Stimulated activated memory B cell treated with anti-CD40 and anti-IgM and Interleukin-4, amounts not matched to agents 10 μg/mL and 1 μg/mL and 100 μg/mL, for 72 hours (primary cell): ENCODE measurements at regions not wholly inside any gene's neighbourhood (a gene's known extent, or its start where the extent isn't known, plus 50 kb on each side); places are given as distances from the start of the nearest gene placed in this dataset.
"Not testable (repeated sequence)": the region's sequence is repeated elsewhere in the genome, so short reads cannot be mapped to it uniquely, and the experiment has no call there.

Experiments used
- ATAC-seq: fragments of 150-1000 bp; cut with Tn5 transposase; 2 replicates; pipeline ENCODE4 v1.10.0; 2021
- H3K27ac Mint-ChIP-seq: one replicate; pipeline ENCODE4 v1.8.0; 2022; ENCODE audit warnings: mild to moderate bottlenecking, mixed read lengths
- H3K27me3 Mint-ChIP-seq: one replicate; pipeline ENCODE4 v1.8.0; 2022; ENCODE audit warnings: mixed read lengths
- H3K36me3 Mint-ChIP-seq: one replicate; pipeline ENCODE4 v1.8.0; 2022; ENCODE audit warnings: mixed read lengths
- H3K4me1 Mint-ChIP-seq: one replicate; pipeline ENCODE4 v1.8.0; 2022; ENCODE audit warnings: mixed read lengths
- H3K4me3 Mint-ChIP-seq: one replicate; pipeline ENCODE4 v1.8.0; 2022; ENCODE audit warnings: mild to moderate bottlenecking, moderate library complexity, mixed read lengths
- H3K9me3 Mint-ChIP-seq: one replicate; pipeline ENCODE4 v1.8.0; 2022; ENCODE audit warnings: mixed read lengths

- no peak overlapping the region for H3K4me3 Mint-ChIP-seq
- H3K27ac Mint-ChIP-seq = no peak overlapping the region
- H3K27me3 Mint-ChIP-seq = no peaks in the 10 kb centered on the region
- H3K9me3 Mint-ChIP-seq = peaks cover 12% of the 10 kb centered on the region
- no peaks in the 10 kb centered on the region for H3K36me3 Mint-ChIP-seq
- no peaks in the 10 kb centered on the region for H3K4me1 Mint-ChIP-seq
- no peak for ATAC-seq
These were observed 94.4 kb upstream of the SEMA3C start for GRCh38 chr7:81013083-81013817.

GRCh38 chr7:81008901-81009300 lies 90.0 kb upstream of the SEMA3C start:
- Mint-ChIP-seq H3K27ac (no peak overlapping the region), H3K4me3 (no peak overlapping the region), H3K36me3 (no peaks in the 10 kb centered on the region), H3K9me3 (peaks cover 9% of the 10 kb centered on the region), H3K27me3 (no peaks in the 10 kb centered on the region), H3K4me1 (no peaks in the 10 kb centered on the region)
- no peak for ATAC-seq

- H3K4me1 Mint-ChIP-seq = no peaks in the 10 kb centered on the region
- H3K36me3 Mint-ChIP-seq = no peaks in the 10 kb centered on the region
- no peak overlapping the region for H3K27ac Mint-ChIP-seq
- ATAC-seq = no peak
- H3K27me3 Mint-ChIP-seq = no peaks in the 10 kb centered on the region
- H3K4me3 Mint-ChIP-seq = no peak overlapping the region
- peaks cover 5% of the 10 kb centered on the region for H3K9me3 Mint-ChIP-seq
These were observed 88.2 kb upstream of the SEMA3C start for GRCh38 chr7:81007051-81007450.

GRCh38 chr7:81005254-81005653 lies 86.4 kb upstream of the SEMA3C start:
- Mint-ChIP-seq H3K27ac (no peak overlapping the region), H3K27me3 (no peaks in the 10 kb centered on the region), H3K9me3 (peaks cover 5% of the 10 kb centered on the region), H3K36me3 (no peaks in the 10 kb centered on the region), H3K4me1 (no peaks in the 10 kb centered on the region), H3K4me3 (no peak overlapping the region)
- ATAC-seq = no peak

- Mint-ChIP-seq H3K4me3 (no peak overlapping the region), H3K9me3 (peaks cover 4% of the 10 kb centered on the region), H3K4me1 (no peaks in the 10 kb centered on the region), H3K36me3 (no peaks in the 10 kb centered on the region), H3K27me3 (no peaks in the 10 kb centered on the region), H3K27ac (no peak overlapping the region)
- no peak for ATAC-seq
These were observed 85.2 kb upstream of the SEMA3C start for GRCh38 chr7:81004098-81004497.

GRCh38 chr7:81003326-81003725 lies 84.5 kb upstream of the SEMA3C start:
- H3K27me3 Mint-ChIP-seq = no peaks in the 10 kb centered on the region
- no peaks in the 10 kb centered on the region for H3K36me3 Mint-ChIP-seq
- H3K4me1 Mint-ChIP-seq = no peaks in the 10 kb centered on the region
- no peak for ATAC-seq
- no peak overlapping the region for H3K4me3 Mint-ChIP-seq
- no peaks in the 10 kb centered on the region for H3K9me3 Mint-ChIP-seq
- no peak overlapping the region for H3K27ac Mint-ChIP-seq

- Mint-ChIP-seq H3K27ac (no peak overlapping the region), H3K27me3 (no peaks in the 10 kb centered on the region), H3K36me3 (no peaks in the 10 kb centered on the region), H3K9me3 (no peaks in the 10 kb centered on the region), H3K4me3 (no peak overlapping the region), H3K4me1 (no peaks in the 10 kb centered on the region)
- ATAC-seq = no peak
These were observed 83.6 kb upstream of the SEMA3C start for GRCh38 chr7:81002421-81002820.

- H3K27ac Mint-ChIP-seq = no peak overlapping the region
- no peaks in the 10 kb centered on the region for H3K27me3 Mint-ChIP-seq
- ATAC-seq = no peak
- peaks cover 6% of the 10 kb centered on the region for H3K9me3 Mint-ChIP-seq
- no peaks in the 10 kb centered on the region for H3K4me1 Mint-ChIP-seq
- H3K4me3 Mint-ChIP-seq = no peak overlapping the region
- H3K36me3 Mint-ChIP-seq = no peaks in the 10 kb centered on the region
These were observed 80.9 kb upstream of the SEMA3C start for GRCh38 chr7:80999771-81000170.

- no peaks in the 10 kb centered on the region for H3K27me3 Mint-ChIP-seq
- peaks cover 6% of the 10 kb centered on the region for H3K9me3 Mint-ChIP-seq
- no peak for ATAC-seq
- H3K4me1 Mint-ChIP-seq = no peaks in the 10 kb centered on the region
- H3K27ac Mint-ChIP-seq = no peak overlapping the region
- H3K36me3 Mint-ChIP-seq = no peaks in the 10 kb centered on the region
- no peak overlapping the region for H3K4me3 Mint-ChIP-seq
These were observed 80.2 kb upstream of the SEMA3C start for GRCh38 chr7:80999100-80999499.

- H3K27me3 Mint-ChIP-seq = no peaks in the 10 kb centered on the region
- no peaks in the 10 kb centered on the region for H3K36me3 Mint-ChIP-seq
- H3K4me3 Mint-ChIP-seq = no peak overlapping the region
- H3K4me1 Mint-ChIP-seq = no peaks in the 10 kb centered on the region
- ATAC-seq = no peak
- no peak overlapping the region for H3K27ac Mint-ChIP-seq
- peaks cover 6% of the 10 kb centered on the region for H3K9me3 Mint-ChIP-seq
These were observed 79.0 kb upstream of the SEMA3C start for GRCh38 chr7:80997841-80998240.

- not testable (repeated sequence) for H3K4me3 Mint-ChIP-seq, H3K36me3 Mint-ChIP-seq, H3K27ac Mint-ChIP-seq, H3K9me3 Mint-ChIP-seq, H3K27me3 Mint-ChIP-seq, H3K4me1 Mint-ChIP-seq, ATAC-seq
These were observed 77.4 kb upstream of the SEMA3C start for GRCh38 chr7:80996236-80996635.

GRCh38 chr7:80991654-80992053 lies 72.8 kb upstream of the SEMA3C start:
- no peak for ATAC-seq
- Mint-ChIP-seq H3K27ac (no peak overlapping the region), H3K27me3 (no peaks in the 10 kb centered on the region), H3K4me1 (no peaks in the 10 kb centered on the region), H3K4me3 (no peak overlapping the region), H3K9me3 (peaks cover 5% of the 10 kb centered on the region), H3K36me3 (no peaks in the 10 kb centered on the region)

GRCh38 chr7:80984619-80985018 lies 65.8 kb upstream of the SEMA3C start:
- ATAC-seq = no peak
- no peaks in the 10 kb centered on the region for H3K9me3 Mint-ChIP-seq
- no peak overlapping the region for H3K27ac Mint-ChIP-seq
- no peak overlapping the region for H3K4me3 Mint-ChIP-seq
- H3K36me3 Mint-ChIP-seq = no peaks in the 10 kb centered on the region
- H3K27me3 Mint-ChIP-seq = no peaks in the 10 kb centered on the region
- H3K4me1 Mint-ChIP-seq = no peaks in the 10 kb centered on the region

GRCh38 chr7:80981405-80981804 lies 62.6 kb upstream of the SEMA3C start:
- no peak for ATAC-seq
- Mint-ChIP-seq H3K27me3 (no peaks in the 10 kb centered on the region), H3K36me3 (no peaks in the 10 kb centered on the region), H3K4me3 (no peak overlapping the region), H3K27ac (no peak overlapping the region), H3K9me3 (peaks cover 2% of the 10 kb centered on the region), H3K4me1 (no peaks in the 10 kb centered on the region)

GRCh38 chr7:80977751-80978150 lies 58.9 kb upstream of the SEMA3C start:
- no peak for ATAC-seq
- peaks cover 8% of the 10 kb centered on the region for H3K9me3 Mint-ChIP-seq
- H3K4me3 Mint-ChIP-seq = no peak overlapping the region
- H3K36me3 Mint-ChIP-seq = no peaks in the 10 kb centered on the region
- no peaks in the 10 kb centered on the region for H3K27me3 Mint-ChIP-seq
- H3K4me1 Mint-ChIP-seq = no peaks in the 10 kb centered on the region
- H3K27ac Mint-ChIP-seq = no peak overlapping the region

- no peaks in the 10 kb centered on the region for H3K4me1 Mint-ChIP-seq
- H3K4me3 Mint-ChIP-seq = no peak overlapping the region
- no peak overlapping the region for H3K27ac Mint-ChIP-seq
- no peaks in the 10 kb centered on the region for H3K27me3 Mint-ChIP-seq
- H3K36me3 Mint-ChIP-seq = no peaks in the 10 kb centered on the region
- peaks cover 8% of the 10 kb centered on the region for H3K9me3 Mint-ChIP-seq
- ATAC-seq = no peak
These were observed 55.8 kb upstream of the SEMA3C start for GRCh38 chr7:80974396-80975358.
